Stimulated activated naive CD8-positive, alpha-beta T cell treated with anti-CD3 and anti-CD28 coated beads, Interleukin-15, Interleukin-2, amounts not matched to agents 100 U/mL and 50 U/mL, for 24 hours (primary cell): ENCODE measurements at regions not wholly inside any gene's neighbourhood (a gene's known extent, or its start where the extent isn't known, plus 50 kb on each side); places are given as distances from the start of the nearest gene placed in this dataset.

Source experiments
- ATAC-seq: fragments of 150-1000 bp; cut with Tn5 transposase; one replicate; pipeline ENCODE4 v1.10.0; 2021
- DNase-seq: peaks from one replicate; pipeline ENCODE4 v3.0.0; 2021

- ATAC-seq, result no peak
Measured at GRCh38 chr3:66692042-66692765, 191.4 kb upstream of the LRIG1 start.

GRCh38 chr3:66692766-66693150 is 191.9 kb upstream of the LRIG1 start:
- no peak for ATAC-seq

More at GRCh38 chr3:66692042-66692765, 191.4 kb upstream of the LRIG1 start:
- DNase-seq, result no peak

GRCh38 chr3:66693461-66694031 is 192.7 kb upstream of the LRIG1 start:
- ATAC-seq, result no peak
- no peak for DNase-seq

More at GRCh38 chr3:66692766-66693150, 191.9 kb upstream of the LRIG1 start:
- DNase-seq, result no peak

GRCh38 chr3:66702126-66702525 is 201.3 kb upstream of the LRIG1 start:
- DNase-seq (no peak), ATAC-seq (no peak)

GRCh38 chr3:66703501-66703900 is 202.7 kb upstream of the LRIG1 start:
- no peak for DNase-seq
- no peak for ATAC-seq

GRCh38 chr3:66705076-66705475 is 204.3 kb upstream of the LRIG1 start:
- no peak for ATAC-seq
- no peak for DNase-seq

- ATAC-seq (no peak), DNase-seq (no peak)
Measured at GRCh38 chr3:66706890-66707289, 206.1 kb upstream of the LRIG1 start.

GRCh38 chr3:66709532-66709931 is 208.7 kb upstream of the LRIG1 start:
- no peak for DNase-seq
- no peak for ATAC-seq

GRCh38 chr3:66712210-66712609 is 211.4 kb upstream of the LRIG1 start:
- DNase-seq (no peak), ATAC-seq (no peak)

- ATAC-seq, result no peak
- DNase-seq, result no peak
Measured at GRCh38 chr3:66713921-66714320, 213.1 kb upstream of the LRIG1 start.

GRCh38 chr3:66715806-66716205 is 215.0 kb upstream of the LRIG1 start:
- no peak for ATAC-seq
- no peak for DNase-seq

GRCh38 chr3:66717806-66718205 is 217.0 kb upstream of the LRIG1 start:
- DNase-seq, result no peak
- no peak for ATAC-seq

- ATAC-seq, result no peak
- DNase-seq, result no peak
Measured at GRCh38 chr3:66719796-66720356, 219.1 kb upstream of the LRIG1 start.

GRCh38 chr3:66720508-66720907 is 219.7 kb upstream of the LRIG1 start:
- DNase-seq (no peak), ATAC-seq (no peak)

GRCh38 chr3:66722675-66723074 is 221.9 kb upstream of the LRIG1 start:
- no peak for ATAC-seq
- DNase-seq, result no peak

GRCh38 chr3:66723231-66723630 is 222.4 kb upstream of the LRIG1 start:
- ATAC-seq (no peak), DNase-seq (no peak)

- DNase-seq (no peak), ATAC-seq (no peak)
Measured at GRCh38 chr3:66729687-66730393, 229.0 kb upstream of the LRIG1 start.

- DNase-seq (no peak), ATAC-seq (no peak)
Measured at GRCh38 chr3:66738625-66739365, 238.0 kb upstream of the LRIG1 start.

- no peak for ATAC-seq
- DNase-seq, result no peak
Measured at GRCh38 chr3:66740260-66740659, 239.4 kb upstream of the LRIG1 start.

GRCh38 chr3:66744521-66744920 is 243.7 kb upstream of the LRIG1 start:
- ATAC-seq (no peak), DNase-seq (no peak)

GRCh38 chr3:66744986-66745385 is 244.2 kb upstream of the LRIG1 start:
- no peak for ATAC-seq

GRCh38 chr3:66747261-66747660 is 246.4 kb upstream of the LRIG1 start:
- DNase-seq (no peak), ATAC-seq (no peak)

More at GRCh38 chr3:66744986-66745385, 244.2 kb upstream of the LRIG1 start:
- DNase-seq, result no peak
